ENCODE measurements at regions not wholly inside any gene's neighbourhood (a gene's known extent, or its start where the extent isn't known, plus 50 kb on each side); places are given as distances from the start of the nearest gene placed in this dataset.

DNA sequence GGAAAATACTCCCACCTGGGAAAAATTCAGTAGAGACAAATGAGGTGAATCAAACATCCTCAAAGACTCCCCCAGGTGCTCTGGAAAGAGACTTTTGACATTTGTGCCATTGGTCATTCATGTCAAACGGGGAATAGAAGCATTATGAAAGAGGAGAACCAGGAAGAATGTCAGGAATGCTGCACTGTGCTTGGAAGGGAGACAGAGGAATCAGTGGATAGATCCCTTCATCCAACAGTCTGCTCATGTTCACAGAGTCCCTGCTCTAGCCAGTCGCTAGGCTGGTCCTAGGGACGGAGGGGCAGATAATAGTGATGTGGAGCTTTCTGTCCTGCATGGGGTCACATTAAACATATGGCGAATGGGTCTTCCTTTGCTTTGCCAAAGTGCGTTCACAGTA, 384.4 kb downstream of the FGF9 start:
- no peak overlapping the region for H3K27ac ChIP-seq
- TF ChIP-seq ZFX (IDR thresholded peaks at IDR 0.05; ENCODE audit: borderline replicate concordance) = no peak

DNA sequence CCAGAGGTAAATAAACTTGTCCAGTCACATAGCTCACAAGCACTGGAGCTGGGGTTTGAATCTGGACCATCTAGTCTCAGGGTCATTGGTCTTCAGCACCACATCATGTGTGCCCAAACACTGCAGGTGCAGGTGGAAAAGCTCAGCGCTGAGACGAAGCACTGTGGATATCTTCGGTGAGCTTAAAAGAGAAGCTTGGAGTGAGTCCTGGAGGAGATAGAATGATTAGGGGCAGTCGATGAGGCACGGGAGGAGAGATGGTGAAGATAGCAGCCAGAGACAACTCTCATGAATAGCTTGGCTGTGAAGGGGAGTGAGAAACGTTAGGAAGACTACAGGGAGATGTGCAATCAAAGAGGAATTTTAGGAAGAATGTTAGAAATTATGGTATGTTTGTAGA, 389.3 kb downstream of the FGF9 start:
- no peak for TF ChIP-seq ZFX (IDR thresholded peaks at IDR 0.05; ENCODE audit: borderline replicate concordance)
- TF ChIP-seq, protein P1, sequence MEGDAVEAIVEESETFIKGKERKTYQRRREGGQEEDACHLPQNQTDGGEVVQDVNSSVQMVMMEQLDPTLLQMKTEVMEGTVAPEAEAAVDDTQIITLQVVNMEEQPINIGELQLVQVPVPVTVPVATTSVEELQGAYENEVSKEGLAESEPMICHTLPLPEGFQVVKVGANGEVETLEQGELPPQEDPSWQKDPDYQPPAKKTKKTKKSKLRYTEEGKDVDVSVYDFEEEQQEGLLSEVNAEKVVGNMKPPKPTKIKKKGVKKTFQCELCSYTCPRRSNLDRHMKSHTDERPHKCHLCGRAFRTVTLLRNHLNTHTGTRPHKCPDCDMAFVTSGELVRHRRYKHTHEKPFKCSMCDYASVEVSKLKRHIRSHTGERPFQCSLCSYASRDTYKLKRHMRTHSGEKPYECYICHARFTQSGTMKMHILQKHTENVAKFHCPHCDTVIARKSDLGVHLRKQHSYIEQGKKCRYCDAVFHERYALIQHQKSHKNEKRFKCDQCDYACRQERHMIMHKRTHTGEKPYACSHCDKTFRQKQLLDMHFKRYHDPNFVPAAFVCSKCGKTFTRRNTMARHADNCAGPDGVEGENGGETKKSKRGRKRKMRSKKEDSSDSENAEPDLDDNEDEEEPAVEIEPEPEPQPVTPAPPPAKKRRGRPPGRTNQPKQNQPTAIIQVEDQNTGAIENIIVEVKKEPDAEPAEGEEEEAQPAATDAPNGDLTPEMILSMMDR (IDR thresholded peaks at IDR 0.05) = no peak

DNA sequence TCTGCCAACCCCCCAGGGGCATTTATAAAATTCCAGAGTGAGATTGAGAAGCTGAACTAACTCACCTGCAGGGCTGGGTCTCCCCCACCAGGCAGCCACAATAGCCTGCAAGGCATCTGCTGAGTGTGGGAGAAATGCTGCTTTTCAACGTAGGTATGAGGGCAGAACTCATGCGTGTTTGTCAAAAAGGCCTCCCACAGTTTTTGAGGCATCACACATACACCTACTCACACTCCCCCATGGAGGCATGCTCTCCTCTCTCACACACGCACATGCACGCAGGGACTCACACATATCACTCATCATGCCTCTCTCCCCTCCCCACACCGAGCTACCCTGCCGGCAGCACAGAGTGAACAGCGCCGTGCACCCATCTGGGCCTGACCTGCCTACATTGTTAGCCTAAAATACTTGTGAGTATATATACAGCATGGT, 390.5 kb downstream of the FGF9 start:
- TF ChIP-seq, protein P1 (IDR thresholded peaks at IDR 0.05) = no peak
- TF ChIP-seq ZFX (IDR thresholded peaks at IDR 0.05; ENCODE audit: borderline replicate concordance) = no peak
- H3K27ac ChIP-seq = no peak overlapping the region

More for the DNA sequence above, 389.3 kb downstream of the FGF9 start:
- H3K27ac ChIP-seq = no peak overlapping the region

DNA sequence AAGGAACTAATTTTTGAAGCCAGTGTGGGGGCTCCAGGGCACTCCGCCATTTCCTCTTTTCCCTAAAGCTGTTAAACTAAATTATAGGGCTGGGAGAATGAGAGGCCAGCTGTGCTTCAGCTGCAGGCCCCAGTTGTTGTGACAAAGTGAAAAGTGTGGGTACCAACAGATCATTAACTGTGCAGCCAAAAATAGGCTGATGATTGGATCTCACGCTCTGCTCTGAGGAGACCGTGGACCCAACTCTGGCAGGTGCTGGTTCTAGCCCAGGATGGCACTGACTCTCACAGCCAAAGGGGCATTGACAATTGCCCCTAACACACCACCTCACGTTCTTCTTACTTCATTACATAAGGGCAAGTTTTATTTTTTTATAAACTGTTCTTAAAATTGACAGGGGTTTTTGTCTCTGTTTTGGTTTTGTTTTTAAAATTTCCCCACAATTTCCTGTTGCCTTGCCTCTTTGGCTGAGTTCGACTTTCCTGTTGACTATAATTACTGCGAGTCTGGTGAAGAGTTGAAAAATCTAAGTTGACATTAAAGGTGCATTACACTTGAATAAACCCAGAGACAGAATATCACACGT, 391.0 kb downstream of the FGF9 start:
- H3K27ac ChIP-seq = no peak overlapping the region
- TF ChIP-seq, protein P1 (IDR thresholded peaks at IDR 0.05) = no peak
- TF ChIP-seq ZFX (IDR thresholded peaks at IDR 0.05; ENCODE audit: borderline replicate concordance) = no peak

DNA sequence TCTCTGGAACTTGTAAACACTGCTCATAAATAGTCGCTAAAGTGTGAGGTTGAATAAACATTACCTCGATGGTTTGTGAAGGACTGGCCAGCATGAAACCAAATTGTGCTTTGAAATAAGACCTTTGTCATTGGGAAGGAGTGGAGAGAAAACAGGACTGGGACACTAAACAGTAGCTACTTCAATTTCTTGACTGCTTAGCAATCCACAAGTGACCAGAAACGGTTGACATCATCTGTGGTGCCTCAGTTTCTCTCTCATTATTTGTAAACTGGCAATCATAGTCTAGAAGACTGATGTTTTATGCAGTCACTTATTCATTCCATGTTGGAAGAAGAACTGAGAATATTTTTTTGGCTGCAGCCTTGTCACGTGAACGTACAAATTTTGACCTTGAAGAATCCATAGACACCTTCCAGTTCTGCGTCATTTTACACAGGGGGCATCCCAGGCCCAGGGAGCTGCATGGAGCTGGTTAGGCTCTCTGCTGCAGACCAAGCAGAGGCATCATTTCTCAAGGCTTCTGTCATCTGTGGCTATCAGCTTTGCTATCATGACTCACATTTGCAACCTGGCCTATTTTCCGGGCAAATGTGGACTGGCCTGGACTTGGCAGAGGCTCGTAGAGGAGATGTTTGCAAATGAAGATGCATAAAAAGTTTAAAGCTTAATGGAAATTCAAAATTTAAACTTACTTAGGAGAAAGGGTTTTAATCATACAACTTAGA, 391.8 kb downstream of the FGF9 start:
- TF ChIP-seq, protein P1 (IDR thresholded peaks at IDR 0.05) = no peak
- no peak for TF ChIP-seq ZFX (IDR thresholded peaks at IDR 0.05; ENCODE audit: borderline replicate concordance)
- no peak overlapping the region for H3K27ac ChIP-seq

DNA sequence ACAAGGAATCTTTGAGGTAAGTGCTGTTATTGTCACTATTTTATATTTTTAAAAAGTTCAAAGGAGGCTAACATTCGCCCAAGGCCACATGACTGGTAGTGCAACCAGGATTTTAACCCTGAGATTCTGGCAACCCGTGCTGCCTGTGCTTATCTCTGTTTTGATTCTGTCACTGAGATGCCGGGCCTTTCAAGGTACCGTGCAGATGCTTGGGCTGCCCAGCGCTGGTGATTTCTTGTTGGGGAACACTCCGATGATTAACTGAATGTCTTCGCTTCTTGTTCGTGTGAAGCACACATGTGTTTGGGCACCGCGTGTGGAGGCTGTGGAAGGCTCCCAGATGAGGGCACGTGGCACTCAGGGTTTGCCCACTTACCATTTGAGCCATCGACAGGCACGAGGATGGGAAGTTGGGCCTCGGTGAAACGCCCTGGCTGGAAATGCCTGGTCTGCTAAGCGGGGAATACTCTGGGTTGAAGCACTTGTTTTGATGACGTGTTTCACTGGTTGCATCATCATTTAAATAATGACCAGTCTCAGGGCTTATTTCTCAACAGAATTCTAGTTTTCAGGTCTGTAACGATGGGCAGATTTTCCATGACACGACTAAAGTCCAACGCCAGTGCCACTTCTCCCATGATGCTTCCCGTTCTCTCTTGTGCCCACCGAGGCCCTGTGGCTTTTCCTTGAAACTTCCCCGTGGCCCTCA, 392.7 kb downstream of the FGF9 start:
- H3K27ac ChIP-seq = no peak overlapping the region
- TF ChIP-seq ZFX (IDR thresholded peaks at IDR 0.05; ENCODE audit: borderline replicate concordance) = no peak

DNA sequence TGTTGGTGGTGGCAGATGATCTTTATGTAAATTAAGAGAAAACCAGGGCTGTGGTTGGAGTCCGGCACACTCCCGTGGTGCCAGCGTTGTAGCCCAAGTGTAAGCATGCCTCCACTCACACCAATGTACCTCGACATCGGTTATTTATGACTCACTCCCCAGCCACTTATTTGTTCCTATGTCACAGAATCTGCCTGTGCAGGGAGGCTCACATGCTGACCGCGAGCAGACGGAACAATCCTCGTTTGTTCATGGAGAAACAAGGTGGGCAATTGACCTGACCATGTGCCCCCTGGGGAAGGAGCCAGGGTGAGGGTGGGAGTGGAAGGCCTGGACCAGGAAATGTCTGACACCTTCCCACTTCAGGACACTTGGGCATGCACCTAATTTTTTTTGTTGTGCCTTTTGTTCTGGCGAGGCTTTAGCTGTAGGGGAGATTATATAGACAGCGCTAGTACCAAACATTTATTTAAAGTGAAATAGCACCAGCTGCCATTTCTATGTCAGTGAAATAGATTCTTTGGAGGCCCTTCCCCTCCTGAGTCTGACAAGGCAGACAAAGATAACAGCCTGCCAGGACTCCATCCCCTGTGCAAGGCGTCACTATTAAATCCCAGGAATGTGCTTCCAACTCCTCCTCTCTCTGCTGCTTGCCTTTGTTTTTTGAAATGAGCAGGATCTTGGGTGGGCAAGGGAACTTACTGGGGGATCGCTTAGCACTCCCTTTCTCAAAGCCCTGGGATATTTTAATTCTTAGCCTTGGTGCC, 394.2 kb downstream of the FGF9 start:
- no peak for TF ChIP-seq ZFX (IDR thresholded peaks at IDR 0.05; ENCODE audit: borderline replicate concordance)
- TF ChIP-seq, protein P1 (IDR thresholded peaks at IDR 0.05) = no peak
- no peak overlapping the region for H3K27ac ChIP-seq

All from 22Rv1 (cell line).